HG03571 (cell line): ENCODE measurements at regions not wholly inside any gene's neighbourhood (a gene's known extent, or its start where the extent isn't known, plus 50 kb on each side); places are given as distances from the start of the nearest gene placed in this dataset.
"Not testable (repeated sequence)": the region's sequence is repeated elsewhere in the genome, so short reads cannot be mapped to it uniquely, and the experiment has no call there.

Source experiments
- ATAC-seq: cut with Tn5 transposase; IDR thresholded peaks from one replicate; pipeline ENCODE4 v1.9.1; 2021; ENCODE audit not compliant: unreplicated experiment

GRCh38 chr15:99454941-99455788, 110.6 kb upstream of the MEF2A start:
- ATAC-seq, result no peak

- ATAC-seq, result no peak
These were observed 110.0 kb upstream of the MEF2A start for GRCh38 chr15:99455789-99456160.

GRCh38 chr15:99464137-99464536, 101.6 kb upstream of the MEF2A start:
- no peak for ATAC-seq

DNA sequence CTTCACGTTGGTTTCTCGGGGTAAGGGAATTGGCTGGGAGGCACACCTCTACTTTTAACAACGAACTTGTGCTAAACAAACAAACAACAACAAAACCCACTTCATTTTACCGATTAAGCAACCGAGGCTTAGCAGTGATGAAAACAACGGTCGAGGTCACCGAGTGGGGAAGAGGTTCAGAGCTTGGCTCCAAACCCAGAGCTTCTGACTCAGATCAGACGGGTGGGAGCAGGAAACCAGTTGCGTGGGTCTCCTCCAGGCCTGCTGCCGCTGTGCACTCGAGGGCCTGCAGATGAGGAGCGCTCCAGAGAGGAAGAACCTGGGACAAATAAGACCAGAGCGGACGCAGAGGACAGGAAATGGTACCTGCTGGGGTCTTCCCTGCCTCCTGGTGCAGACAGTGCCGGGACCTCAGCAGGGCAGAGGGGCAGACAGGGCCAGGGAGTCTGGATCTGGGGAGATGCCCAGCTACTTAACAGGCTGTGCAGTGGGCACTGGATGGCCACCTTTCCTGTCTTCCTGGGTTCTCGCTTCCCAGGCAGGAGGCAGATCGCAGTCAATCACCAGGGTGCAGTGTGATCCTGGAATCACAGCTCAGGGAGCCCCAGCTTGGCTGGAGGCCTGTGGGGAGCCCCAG, 99.0 kb upstream of the MEF2A start:
- no peak for ATAC-seq

DNA sequence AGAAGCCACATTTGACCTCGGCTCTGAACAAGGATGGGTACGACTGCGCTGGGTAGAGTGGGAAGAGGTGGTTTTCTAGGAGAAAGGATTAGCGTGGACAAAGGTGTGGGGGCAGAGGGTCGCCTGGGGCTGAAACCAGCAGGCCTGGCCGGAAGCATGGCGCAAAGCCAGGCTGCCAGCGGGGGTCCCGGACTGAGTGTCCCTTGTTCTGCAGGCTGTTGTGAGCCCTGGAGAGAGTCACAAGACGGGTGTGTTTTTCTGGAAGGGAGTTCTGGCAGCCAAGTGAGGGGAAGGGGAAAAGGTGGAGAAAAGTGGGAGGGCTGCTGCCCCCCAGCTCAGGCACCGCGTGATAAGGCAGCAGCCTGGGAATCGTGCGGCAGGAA, 98.5 kb upstream of the MEF2A start:
- ATAC-seq, result no peak

GRCh38 chr15:99467853-99468464, 97.8 kb upstream of the MEF2A start:
- ATAC-seq, result no peak

- not testable (repeated sequence) for ATAC-seq
These were observed 95.6 kb upstream of the MEF2A start for GRCh38 chr15:99470204-99470603.

GRCh38 chr15:99472416-99473145, 93.2 kb upstream of the MEF2A start:
- ATAC-seq, result no peak

- ATAC-seq, result no peak
These were observed 91.5 kb upstream of the MEF2A start for GRCh38 chr15:99473981-99474906.

GRCh38 chr15:99474909-99475753, 90.7 kb upstream of the MEF2A start:
- no peak for ATAC-seq

- no peak for ATAC-seq
These were observed 89.9 kb upstream of the MEF2A start for GRCh38 chr15:99475754-99476412.

DNA sequence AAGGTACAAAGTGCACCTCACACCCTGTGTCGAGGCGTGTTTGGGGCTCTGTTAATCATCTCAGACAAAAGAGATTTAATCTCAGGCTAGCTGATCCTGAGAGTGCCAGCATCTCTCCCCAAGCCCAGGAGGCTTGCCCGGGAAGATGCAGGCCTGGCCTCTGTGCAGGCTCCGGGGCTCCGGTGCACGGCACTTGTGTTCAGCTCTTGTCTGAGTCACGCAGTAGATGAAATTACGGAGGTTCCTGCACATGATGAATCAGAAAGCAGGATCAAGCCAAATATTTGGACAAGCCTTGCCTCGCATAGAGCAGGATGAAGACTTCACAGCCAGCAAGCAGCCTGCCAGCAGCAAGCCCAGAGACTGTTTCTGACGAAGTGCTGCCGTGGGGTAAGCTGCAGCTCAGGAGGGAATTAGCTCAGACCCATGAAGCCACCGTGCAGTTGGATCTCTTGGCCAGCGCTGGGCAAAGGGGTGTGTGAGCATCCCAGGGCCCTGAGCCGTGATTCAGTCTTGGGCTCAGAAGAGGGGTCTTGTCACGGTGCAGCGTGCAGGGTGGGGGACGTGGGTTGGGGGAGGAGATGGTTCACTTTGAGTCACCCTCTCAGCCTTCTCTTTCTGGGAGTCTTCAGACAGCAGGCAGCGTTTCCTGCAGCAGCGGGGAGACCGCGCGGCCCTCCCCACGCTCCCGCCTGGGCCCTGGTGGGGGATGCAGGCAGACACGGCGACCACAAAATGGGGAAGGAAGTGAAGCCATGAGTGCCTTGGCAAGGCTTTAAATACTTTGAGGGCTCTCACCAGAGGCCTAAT, 89.2 kb upstream of the MEF2A start:
- peak; percentile 69 for ATAC-seq

DNA sequence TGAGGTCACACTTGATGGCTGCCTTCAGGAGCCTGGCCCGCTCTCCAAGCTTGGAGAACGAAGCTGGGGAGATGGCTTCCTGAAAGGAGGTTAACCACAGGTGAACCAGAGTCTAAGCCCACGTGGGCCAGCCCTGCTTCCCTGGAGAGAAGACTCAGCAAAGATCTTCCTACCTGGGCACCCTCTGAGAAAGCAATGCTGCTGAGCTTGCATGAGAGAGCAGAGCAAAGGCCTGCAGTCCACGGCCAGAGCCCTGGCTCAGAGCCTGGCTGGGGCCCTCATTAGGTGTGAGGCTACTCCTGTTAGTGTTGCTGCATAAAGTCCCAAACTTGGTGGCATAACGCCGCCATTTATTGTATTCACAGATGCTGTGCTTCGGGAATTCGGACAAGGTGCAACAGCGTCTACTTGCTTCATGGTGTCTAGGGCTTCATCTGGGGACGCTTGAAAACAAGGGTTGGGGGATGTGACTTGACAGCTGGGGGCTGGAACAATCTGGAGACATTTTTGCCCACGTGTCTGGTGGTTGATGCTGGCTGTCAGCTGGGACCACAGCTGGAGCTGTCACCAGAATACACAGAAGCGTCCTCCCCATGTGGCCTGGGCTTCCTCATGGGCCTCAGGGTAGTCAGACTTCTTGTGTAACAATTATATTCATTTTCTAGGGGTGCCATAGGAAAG, 87.9 kb upstream of the MEF2A start:
- no peak for ATAC-seq

DNA sequence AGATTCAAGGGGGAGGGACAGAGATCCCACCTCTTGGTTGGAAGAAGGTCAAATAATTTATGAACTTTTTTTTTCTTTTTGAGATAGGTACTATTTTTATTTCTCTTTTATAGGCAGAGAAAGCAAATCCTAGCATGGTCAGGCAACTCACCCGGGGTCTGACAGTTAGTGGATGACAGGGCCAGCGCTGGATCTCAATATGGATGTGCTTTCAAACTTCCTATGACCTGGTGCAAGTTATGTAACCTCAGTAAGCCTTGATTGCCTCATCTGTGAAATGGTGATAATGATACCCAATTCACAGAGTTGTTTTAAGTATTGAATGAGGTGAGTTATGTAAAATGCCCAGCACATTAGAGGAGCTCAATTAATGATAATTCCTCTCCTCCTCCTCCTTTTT, 86.8 kb upstream of the MEF2A start:
- no peak for ATAC-seq

- no peak for ATAC-seq
These were observed 85.6 kb upstream of the MEF2A start for GRCh38 chr15:99480016-99480810.

DNA sequence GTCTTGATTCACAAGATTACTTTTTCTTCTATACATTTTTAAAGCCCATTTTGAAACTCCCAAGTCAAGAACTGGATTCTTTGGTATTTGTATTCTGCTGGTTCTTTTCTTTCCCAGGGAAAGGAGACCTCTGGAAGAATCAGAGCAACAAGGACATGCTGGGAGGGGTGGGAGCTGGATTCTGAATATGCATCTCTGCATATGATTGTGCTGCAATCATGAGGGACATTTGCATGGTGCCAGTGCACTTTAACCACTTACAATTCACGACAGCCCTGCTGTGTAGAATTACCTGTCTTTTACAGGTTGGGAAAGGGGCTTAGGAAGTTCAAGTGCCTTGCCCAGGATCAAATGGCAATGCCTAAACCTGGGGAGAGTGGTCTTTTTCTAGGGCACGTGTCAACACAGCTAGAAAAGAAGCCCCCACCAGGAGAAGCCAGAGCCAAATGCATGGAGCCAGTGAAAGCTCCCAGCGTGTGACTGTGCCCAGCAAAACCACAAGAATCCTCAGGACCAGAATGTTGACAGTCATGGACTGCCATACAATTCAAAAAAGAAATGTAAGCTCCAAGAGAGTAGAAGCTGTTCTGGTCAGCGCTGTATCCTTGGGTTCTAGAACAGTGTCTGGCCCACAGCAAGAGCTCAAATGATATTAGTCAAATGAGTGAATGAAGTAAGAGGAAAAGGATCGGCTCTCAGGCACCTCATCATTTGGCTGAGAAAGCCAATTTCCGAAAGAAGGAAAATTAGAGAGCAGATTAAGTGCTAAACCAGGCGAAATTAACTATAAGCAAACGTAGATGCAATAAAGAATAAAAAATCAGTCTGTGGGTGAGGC, 84.5 kb upstream of the MEF2A start:
- no peak for ATAC-seq
